Fibroblast of pulmonary artery (primary cell): ENCODE measurements at regions not wholly inside any gene's neighbourhood (a gene's known extent, or its start where the extent isn't known, plus 50 kb on each side); places are given as distances from the start of the nearest gene placed in this dataset.

Source experiments
- DNase-seq: peaks from one replicate; pipeline ENCODE4 v3.0.0-alpha.2; 2010; ENCODE audit warnings: low read depth
- H3K4me3 ChIP-seq: replicated peaks from 2 replicates; pipeline ENCODE4 v1.5.1; 2011; ENCODE audit warnings: low read depth, mild to moderate bottlenecking, control low read depth, low read length, moderate library complexity
- TF ChIP-seq, protein P1 (sequence below): IDR thresholded peaks from 2 replicates; pipeline ENCODE4 v1.5.1; 2011; ENCODE audit warnings: mild to moderate bottlenecking, control low read depth, low read length, inconsistent platforms; ENCODE audit errors: missing control alignments

DNA sequence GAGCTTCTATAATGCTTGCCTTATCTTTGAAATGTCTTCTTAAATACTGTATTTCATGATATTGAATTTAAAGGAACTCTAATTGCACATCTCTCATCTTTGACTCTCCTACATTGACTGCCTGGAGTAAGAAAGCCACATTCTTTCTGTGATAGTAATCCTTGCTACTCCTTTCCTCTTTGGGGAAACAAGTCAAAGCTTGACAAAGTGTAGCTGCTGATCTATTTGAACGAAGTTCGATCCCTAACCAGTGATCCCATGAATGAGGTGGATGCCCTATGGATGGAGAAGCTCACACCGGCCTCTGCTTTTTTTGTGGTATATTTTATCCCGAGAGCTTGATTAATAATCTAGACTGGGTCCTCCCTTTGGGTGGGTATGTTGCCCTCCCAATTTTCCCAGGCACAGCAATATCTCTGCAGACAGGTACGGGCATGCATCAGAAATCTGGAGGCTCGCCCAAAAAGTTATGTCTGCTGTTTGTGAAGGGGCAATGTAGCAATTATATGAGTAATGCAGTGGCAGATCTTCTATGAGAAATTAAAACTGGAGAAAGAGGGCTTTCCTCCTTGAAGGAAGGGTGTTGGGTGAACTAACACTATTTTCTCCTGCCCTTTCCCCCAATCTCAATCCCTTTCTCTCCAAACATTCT is 163.0 kb upstream of the FRMD6 start:
- no peak for DNase-seq

DNA sequence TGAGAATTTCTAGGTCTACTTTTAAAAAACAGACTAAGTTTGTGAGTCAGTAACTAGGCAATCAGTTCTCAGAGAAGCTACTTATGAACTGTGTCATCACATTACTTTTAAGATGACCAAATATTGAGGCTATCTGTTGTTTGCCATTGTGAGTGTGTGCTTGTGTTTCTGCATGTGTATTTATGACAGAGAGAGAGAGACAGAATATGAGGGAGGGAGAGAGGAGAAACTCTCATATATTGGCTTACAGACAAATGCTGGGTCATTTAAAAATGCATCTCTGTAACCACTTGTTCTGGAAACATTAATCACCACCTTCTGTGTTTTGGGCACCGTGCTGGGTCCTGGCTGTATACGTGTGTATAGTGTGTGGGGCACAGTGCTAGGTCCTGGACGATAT is 161.5 kb upstream of the FRMD6 start:
- DNase-seq, result no peak

More for the DNA sequence above, 163.0 kb upstream of the FRMD6 start:
- no peak overlapping the region for H3K4me3 ChIP-seq
- TF ChIP-seq, protein P1, sequence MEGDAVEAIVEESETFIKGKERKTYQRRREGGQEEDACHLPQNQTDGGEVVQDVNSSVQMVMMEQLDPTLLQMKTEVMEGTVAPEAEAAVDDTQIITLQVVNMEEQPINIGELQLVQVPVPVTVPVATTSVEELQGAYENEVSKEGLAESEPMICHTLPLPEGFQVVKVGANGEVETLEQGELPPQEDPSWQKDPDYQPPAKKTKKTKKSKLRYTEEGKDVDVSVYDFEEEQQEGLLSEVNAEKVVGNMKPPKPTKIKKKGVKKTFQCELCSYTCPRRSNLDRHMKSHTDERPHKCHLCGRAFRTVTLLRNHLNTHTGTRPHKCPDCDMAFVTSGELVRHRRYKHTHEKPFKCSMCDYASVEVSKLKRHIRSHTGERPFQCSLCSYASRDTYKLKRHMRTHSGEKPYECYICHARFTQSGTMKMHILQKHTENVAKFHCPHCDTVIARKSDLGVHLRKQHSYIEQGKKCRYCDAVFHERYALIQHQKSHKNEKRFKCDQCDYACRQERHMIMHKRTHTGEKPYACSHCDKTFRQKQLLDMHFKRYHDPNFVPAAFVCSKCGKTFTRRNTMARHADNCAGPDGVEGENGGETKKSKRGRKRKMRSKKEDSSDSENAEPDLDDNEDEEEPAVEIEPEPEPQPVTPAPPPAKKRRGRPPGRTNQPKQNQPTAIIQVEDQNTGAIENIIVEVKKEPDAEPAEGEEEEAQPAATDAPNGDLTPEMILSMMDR, result no peak

DNA sequence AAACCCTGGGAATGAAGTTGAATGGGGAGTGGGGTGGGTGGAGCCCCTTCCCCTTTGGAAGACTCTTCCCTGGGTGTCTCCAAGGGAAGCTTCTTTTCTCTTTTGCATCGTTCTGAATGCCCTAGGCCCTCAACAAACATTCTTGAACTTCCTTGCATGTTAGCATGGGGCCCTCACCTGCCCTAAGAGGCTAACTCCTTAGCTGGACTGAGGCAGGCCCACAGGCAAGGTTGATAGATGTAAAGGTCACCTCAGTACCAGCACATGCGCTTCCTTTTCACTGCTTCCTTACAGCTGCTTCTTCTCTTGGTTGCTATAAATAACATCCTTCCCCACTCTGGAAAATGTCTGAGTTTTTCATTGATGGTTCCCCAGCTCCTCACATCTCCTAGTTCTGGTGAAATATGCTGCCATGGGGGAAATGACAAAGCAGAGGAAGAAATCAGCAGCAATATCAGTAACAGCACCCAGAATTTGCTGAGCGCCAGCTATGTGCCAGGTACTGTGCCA is 160.6 kb upstream of the FRMD6 start:
- H3K4me3 ChIP-seq, result no peak overlapping the region
- TF ChIP-seq, protein P1, result no peak
- DNase-seq, result no peak

More for the DNA sequence above, 161.5 kb upstream of the FRMD6 start:
- TF ChIP-seq, protein P1, result no peak
- H3K4me3 ChIP-seq, result no peak overlapping the region

DNA sequence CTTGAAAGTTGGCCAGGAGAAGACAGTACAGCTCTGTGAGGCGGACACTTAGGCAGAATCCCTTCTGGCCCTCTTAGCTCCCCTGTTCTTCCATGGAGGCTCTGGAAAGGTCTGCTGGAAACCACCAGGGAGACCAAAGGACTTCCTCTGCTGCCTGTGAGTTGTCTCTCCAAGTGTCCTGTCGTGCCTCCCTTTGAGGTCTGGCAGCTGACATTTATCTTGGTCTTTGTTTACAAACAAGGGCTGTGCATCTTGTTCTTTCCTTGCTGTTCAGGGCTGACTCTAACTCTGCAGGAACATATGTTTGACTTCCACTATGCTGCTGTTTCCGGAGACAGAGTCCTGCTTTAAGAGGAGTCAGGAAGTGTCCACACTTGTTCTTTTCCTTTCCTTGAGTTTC is 159.9 kb upstream of the FRMD6 start:
- TF ChIP-seq, protein P1, result no peak
- DNase-seq, result no peak
- H3K4me3 ChIP-seq, result no peak overlapping the region

DNA sequence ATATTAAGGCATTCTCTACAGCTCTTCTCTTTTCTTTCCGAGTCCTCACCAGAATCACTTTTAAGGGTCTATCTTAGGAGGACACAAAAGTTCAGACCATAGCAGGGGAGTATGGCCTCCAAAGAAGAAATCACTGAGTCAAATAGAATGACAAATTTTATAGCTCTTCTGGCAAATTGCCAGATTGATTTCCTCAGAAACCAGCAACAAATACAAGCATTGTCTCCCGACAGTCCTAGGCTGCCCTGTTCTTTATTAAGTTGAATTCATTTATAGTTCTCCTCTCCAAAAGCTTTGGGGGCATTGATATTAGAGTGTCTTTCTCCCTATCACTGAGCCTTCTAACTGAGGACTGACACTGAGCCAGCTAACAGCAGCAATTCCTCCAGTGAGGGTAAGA is 156.4 kb upstream of the FRMD6 start:
- no peak overlapping the region for H3K4me3 ChIP-seq
- TF ChIP-seq, protein P1, result no peak
- no peak for DNase-seq

DNA sequence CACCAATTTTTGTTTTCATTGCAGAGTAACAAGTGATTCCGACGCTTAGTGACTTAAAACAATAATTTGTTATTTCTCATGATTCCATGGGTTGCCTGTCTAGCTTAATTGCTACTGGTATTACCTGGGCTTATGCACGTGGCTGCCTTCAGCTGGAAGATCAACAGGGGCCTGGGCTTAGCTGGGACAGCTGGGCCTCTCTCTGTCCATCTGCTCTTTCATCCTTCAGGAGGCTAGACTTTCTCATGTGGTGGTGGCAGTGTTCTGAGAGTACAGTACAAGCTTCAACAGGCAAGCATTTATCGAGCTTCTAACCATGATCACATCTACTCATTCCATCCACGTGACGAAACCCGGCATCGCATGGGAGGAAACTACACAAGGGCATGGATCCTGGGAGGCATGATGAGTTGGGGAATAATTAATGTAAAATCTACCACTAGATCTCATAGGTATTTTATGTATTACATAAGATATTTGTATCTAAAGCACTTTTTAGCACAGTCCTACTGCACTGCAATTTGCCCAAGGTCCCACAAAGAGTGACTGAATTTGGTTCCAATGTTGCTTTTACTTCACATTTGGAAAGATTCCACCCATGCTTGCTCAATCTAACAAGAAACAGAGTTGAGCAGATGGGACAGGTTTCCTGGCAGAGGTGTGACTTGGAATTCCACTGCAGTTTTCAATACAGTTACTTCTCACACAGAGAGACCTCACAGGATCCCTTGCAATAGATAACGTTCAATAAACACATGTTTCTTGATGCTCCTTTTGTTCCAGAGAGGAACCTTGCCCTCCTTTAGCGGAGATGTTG is 153.1 kb upstream of the FRMD6 start:
- DNase-seq, result no peak
- no peak overlapping the region for H3K4me3 ChIP-seq
- TF ChIP-seq, protein P1, result no peak
